ENCODE measurements at regions not wholly inside any gene's neighbourhood (a gene's known extent, or its start where the extent isn't known, plus 50 kb on each side); places are given as distances from the start of the nearest gene placed in this dataset.

GRCh38 chr5:4295663-4296339, 700.2 kb downstream of the IRX1 start:
- no peaks in the 10 kb centered on the region for H3K4me1 Mint-ChIP-seq (ENCODE audit: low read depth in 2 of 2)
- H3K27me3 Mint-ChIP-seq, result peaks cover 0 to 4% of the 10 kb centered on the region in 2 donors
- ATAC-seq, result peak in 1 of 2 donors; percentile 59
- DNase-seq (ENCODE audit: low spot score), result no peak
- no peak overlapping the region for H3K27ac Mint-ChIP-seq
- no peaks in the 10 kb centered on the region for H3K9me3 Mint-ChIP-seq
- H3K4me3 Mint-ChIP-seq, result no peak overlapping the region
- no peaks in the 10 kb centered on the region for H3K36me3 Mint-ChIP-seq

DNA sequence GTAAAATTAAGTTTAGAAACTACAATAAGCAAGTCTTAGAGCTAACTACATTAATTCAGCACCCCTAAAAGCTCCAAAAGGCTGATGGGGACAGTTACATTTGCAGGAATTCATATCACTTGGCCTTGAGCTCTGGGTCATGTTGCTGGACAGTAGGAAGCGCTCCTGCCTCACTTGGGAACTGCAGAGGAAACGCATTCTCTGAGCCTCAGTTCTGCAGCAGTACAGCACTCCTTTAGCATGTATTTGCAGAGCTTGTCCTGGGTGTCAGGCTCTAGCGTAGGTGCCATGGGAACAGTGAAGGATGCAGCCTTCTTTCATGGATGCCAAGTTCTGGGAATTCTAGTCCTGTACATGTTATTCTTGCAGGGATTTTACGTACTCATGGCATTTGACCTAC, 710.4 kb downstream of the IRX1 start:
- Mint-ChIP-seq H3K27me3 (peaks cover 0 to 2% of the 10 kb centered on the region in 2 donors), H3K4me1 (ENCODE audit: low read depth in 2 of 2) (no peaks in the 10 kb centered on the region), H3K4me3 (no peak overlapping the region), H3K36me3 (no peaks in the 10 kb centered on the region), H3K9me3 (peaks cover 5% of the 10 kb centered on the region), H3K27ac (no peak overlapping the region)
- DNase-seq (ENCODE audit: low spot score) (no peak), ATAC-seq (no peak)

DNA sequence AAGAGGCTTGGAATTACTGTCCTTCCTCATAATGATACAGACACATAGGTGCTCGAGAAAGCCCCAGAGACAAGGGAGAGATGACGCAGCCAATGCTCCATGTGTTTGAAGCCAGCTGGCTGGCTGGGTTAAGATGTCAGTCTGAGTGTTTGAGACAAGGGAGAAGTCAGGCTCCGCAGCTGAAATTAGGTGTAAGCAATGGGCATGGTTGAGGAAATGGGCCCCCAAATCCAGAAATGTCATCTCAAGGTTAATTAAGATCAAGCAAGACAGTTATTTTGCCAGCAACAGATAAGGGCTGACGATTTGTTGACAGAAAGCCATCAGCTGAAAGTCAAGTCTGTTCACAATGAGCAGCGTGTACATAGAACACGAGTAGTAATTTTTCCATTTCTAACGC, 713.4 kb downstream of the IRX1 start:
- H3K27ac Mint-ChIP-seq, result no peak overlapping the region
- H3K27me3 Mint-ChIP-seq, result no peaks in the 10 kb centered on the region
- H3K36me3 Mint-ChIP-seq, result peaks cover 9% of the 10 kb centered on the region
- peaks cover 8% of the 10 kb centered on the region for H3K9me3 Mint-ChIP-seq
- ATAC-seq (no peak), DNase-seq (ENCODE audit: low spot score) (no peak)
- H3K4me1 Mint-ChIP-seq (ENCODE audit: low read depth in 2 of 2), result no peaks in the 10 kb centered on the region
- no peak overlapping the region for H3K4me3 Mint-ChIP-seq

DNA sequence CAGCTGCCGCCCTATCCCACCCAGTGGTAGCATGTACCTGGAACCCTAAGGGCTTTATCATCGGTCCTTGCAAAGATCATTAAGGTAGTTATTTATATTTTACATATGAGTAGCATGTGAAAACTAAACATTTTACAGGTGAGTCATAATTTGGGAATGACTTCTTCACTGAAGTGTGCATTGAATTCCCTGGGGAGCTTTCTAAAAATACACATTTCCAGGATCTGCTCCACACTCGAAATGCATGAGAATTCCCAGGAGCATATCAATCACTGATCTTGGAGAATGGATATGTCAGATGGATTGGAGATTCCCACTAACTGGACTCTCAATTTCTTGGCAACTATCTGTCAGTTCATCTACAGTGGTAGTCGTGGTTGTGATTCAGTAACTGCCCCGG, 717.5 kb downstream of the IRX1 start:
- peaks cover 9% of the 10 kb centered on the region for H3K36me3 Mint-ChIP-seq

GRCh38 chr5:4319478-4320128, 724.0 kb downstream of the IRX1 start:
- Mint-ChIP-seq H3K36me3 (peaks cover 4% of the 10 kb centered on the region), H3K27me3 (peaks cover 0 to 2% of the 10 kb centered on the region in 2 donors), H3K4me3 (no peak overlapping the region), H3K27ac (no peak overlapping the region), H3K9me3 (peaks cover 13% of the 10 kb centered on the region), H3K4me1 (ENCODE audit: low read depth in 2 of 2) (no peaks in the 10 kb centered on the region)
- DNase-seq (ENCODE audit: low spot score) (no peak), ATAC-seq (no peak)

More for the DNA sequence above, 717.5 kb downstream of the IRX1 start:
- DNase-seq (ENCODE audit: low spot score) (no peak), ATAC-seq (no peak)
- Mint-ChIP-seq H3K9me3 (peaks cover 7% of the 10 kb centered on the region), H3K4me3 (no peak overlapping the region), H3K27me3 (no peaks in the 10 kb centered on the region), H3K27ac (no peak overlapping the region), H3K4me1 (ENCODE audit: low read depth in 2 of 2) (no peaks in the 10 kb centered on the region)

- Mint-ChIP-seq H3K27me3 (no peaks in the 10 kb centered on the region), H3K4me1 (ENCODE audit: low read depth in 2 of 2) (no peaks in the 10 kb centered on the region), H3K4me3 (no peak overlapping the region), H3K36me3 (peaks cover 5% of the 10 kb centered on the region), H3K27ac (no peak overlapping the region), H3K9me3 (peaks cover 6% of the 10 kb centered on the region)
- no peak for DNase-seq (ENCODE audit: low spot score)
- ATAC-seq, result no peak
Observed at GRCh38 chr5:4330327-4330726, 734.7 kb downstream of the IRX1 start.

DNA sequence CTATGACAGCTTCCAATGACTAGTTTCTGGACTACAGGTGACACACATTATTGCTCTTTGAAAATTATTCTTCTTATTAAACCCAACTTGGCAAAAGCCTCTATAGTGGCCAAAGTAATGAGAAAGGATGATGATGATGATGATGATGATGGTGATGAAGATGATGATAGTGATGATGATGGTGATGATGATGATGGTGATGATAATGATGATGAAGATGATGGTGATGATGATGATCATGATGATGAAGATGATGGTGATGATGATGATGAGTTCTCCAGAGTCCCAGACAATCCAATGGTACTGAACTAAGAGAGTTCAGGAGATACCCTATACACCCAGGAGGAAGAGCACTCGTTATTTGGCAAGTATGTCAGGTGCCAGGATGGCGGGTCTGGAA, 739.4 kb downstream of the IRX1 start:
- no peaks in the 10 kb centered on the region for H3K4me1 Mint-ChIP-seq (ENCODE audit: low read depth in 2 of 2)
- no peak for DNase-seq (ENCODE audit: low spot score)
- no peak overlapping the region for H3K27ac Mint-ChIP-seq
- H3K27me3 Mint-ChIP-seq, result no peaks in the 10 kb centered on the region
- H3K36me3 Mint-ChIP-seq, result no peaks in the 10 kb centered on the region
- no peak for ATAC-seq
- no peak overlapping the region for H3K4me3 Mint-ChIP-seq
- H3K9me3 Mint-ChIP-seq, result peaks cover 3% of the 10 kb centered on the region

- no peak for DNase-seq (ENCODE audit: low spot score)
- H3K27ac Mint-ChIP-seq, result no peak overlapping the region
- no peak overlapping the region for H3K4me3 Mint-ChIP-seq
- no peaks in the 10 kb centered on the region for H3K4me1 Mint-ChIP-seq (ENCODE audit: low read depth in 2 of 2)
- no peaks in the 10 kb centered on the region for H3K36me3 Mint-ChIP-seq
- H3K9me3 Mint-ChIP-seq, result peaks cover 3% of the 10 kb centered on the region
- no peaks in the 10 kb centered on the region for H3K27me3 Mint-ChIP-seq
- no peak for ATAC-seq
Observed at GRCh38 chr5:4337519-4337918, 741.9 kb downstream of the IRX1 start.

GRCh38 chr5:4339949-4340348, 744.3 kb downstream of the IRX1 start:
- no peaks in the 10 kb centered on the region for H3K27me3 Mint-ChIP-seq
- DNase-seq (ENCODE audit: low spot score) (no peak), ATAC-seq (no peak)
- H3K27ac Mint-ChIP-seq, result no peak overlapping the region
- H3K36me3 Mint-ChIP-seq, result no peaks in the 10 kb centered on the region
- H3K4me3 Mint-ChIP-seq, result no peak overlapping the region
- H3K4me1 Mint-ChIP-seq (ENCODE audit: low read depth in 2 of 2), result no peaks in the 10 kb centered on the region
- peaks cover 10% of the 10 kb centered on the region for H3K9me3 Mint-ChIP-seq

DNA sequence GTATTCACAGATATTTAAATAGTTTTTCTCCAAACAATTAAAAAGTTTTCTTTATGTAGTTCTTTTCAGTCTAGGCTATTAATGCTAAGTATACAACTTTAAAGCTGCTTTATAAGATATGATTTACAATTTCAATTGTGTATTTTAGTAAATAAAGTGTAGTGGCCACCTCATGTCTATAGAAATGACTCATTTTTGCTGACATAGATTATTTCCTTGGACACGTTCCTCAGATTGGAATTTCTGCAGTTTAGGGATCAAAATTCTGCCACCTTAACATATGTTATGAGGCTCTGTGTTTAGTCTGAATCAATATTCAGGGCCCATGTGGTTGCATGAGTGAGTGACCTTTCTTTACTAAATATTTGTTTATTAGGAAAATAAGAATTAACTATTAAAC, 750.2 kb downstream of the IRX1 start:
- Mint-ChIP-seq H3K9me3 (peaks cover 12% of the 10 kb centered on the region), H3K27ac (no peak overlapping the region), H3K4me1 (ENCODE audit: low read depth in 2 of 2) (no peaks in the 10 kb centered on the region), H3K36me3 (peaks cover 6% of the 10 kb centered on the region), H3K27me3 (no peaks in the 10 kb centered on the region), H3K4me3 (no peak overlapping the region)
- no peak for ATAC-seq
- no peak for DNase-seq (ENCODE audit: low spot score)

DNA sequence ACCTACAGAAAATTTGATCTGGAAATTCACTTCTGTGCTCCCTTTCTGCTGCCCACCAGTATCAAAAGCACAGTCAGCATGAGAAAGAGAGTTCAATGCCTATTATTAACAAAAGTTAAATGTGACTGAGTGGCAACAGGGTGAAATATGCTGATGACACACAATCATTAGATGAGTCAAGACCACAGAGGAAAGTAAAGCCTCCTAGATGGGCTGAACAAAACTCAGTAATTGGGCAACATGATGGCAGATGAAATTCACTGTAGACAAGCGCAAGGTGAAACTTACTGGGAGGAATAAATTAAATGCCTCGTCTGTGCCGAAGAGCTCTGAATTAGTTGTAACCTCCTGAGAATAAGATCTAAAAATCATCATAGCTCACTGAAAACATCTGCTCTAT, 752.8 kb downstream of the IRX1 start:
- H3K27ac Mint-ChIP-seq, result no peak overlapping the region
- no peaks in the 10 kb centered on the region for H3K4me1 Mint-ChIP-seq (ENCODE audit: low read depth in 2 of 2)
- H3K9me3 Mint-ChIP-seq, result peaks cover 8% of the 10 kb centered on the region
- ATAC-seq, result no peak
- H3K36me3 Mint-ChIP-seq, result peaks cover 6% of the 10 kb centered on the region
- DNase-seq (ENCODE audit: low spot score), result no peak
- no peaks in the 10 kb centered on the region for H3K27me3 Mint-ChIP-seq
- no peak overlapping the region for H3K4me3 Mint-ChIP-seq

GRCh38 chr5:4348919-4349318, 753.3 kb downstream of the IRX1 start:
- Mint-ChIP-seq H3K4me3 (no peak overlapping the region), H3K4me1 (ENCODE audit: low read depth in 2 of 2) (no peaks in the 10 kb centered on the region), H3K36me3 (peaks cover 6% of the 10 kb centered on the region), H3K27ac (no peak overlapping the region), H3K9me3 (peaks cover 5% of the 10 kb centered on the region), H3K27me3 (no peaks in the 10 kb centered on the region)
- DNase-seq (ENCODE audit: low spot score), result no peak
- no peak for ATAC-seq

- Mint-ChIP-seq H3K27ac (no peak overlapping the region), H3K36me3 (peaks cover 6% of the 10 kb centered on the region), H3K9me3 (peaks cover 6% of the 10 kb centered on the region), H3K27me3 (peaks cover 0 to 2% of the 10 kb centered on the region in 2 donors), H3K4me3 (no peak overlapping the region), H3K4me1 (ENCODE audit: low read depth in 2 of 2) (no peaks in the 10 kb centered on the region)
- ATAC-seq (no peak), DNase-seq (ENCODE audit: low spot score) (no peak)
Observed at GRCh38 chr5:4356201-4356600, 760.6 kb downstream of the IRX1 start.

GRCh38 chr5:4359847-4360246, 764.2 kb downstream of the IRX1 start:
- no peak overlapping the region for H3K4me3 Mint-ChIP-seq
- no peaks in the 10 kb centered on the region for H3K4me1 Mint-ChIP-seq (ENCODE audit: low read depth in 2 of 2)
- H3K27me3 Mint-ChIP-seq, result peaks cover 0 to 2% of the 10 kb centered on the region in 2 donors
- DNase-seq (ENCODE audit: low spot score) (no peak), ATAC-seq (no peak)
- H3K27ac Mint-ChIP-seq, result no peak overlapping the region
- peaks cover 14% of the 10 kb centered on the region for H3K9me3 Mint-ChIP-seq
- peaks cover 10% of the 10 kb centered on the region for H3K36me3 Mint-ChIP-seq

- peaks cover 0 to 2% of the 10 kb centered on the region in 2 donors for H3K27me3 Mint-ChIP-seq
- H3K27ac Mint-ChIP-seq, result no peak overlapping the region
- H3K4me3 Mint-ChIP-seq, result no peak overlapping the region
- ATAC-seq, result no peak
- H3K36me3 Mint-ChIP-seq, result peaks cover 10% of the 10 kb centered on the region
- DNase-seq (ENCODE audit: low spot score), result no peak
- H3K9me3 Mint-ChIP-seq, result peaks cover 10% of the 10 kb centered on the region
- no peaks in the 10 kb centered on the region for H3K4me1 Mint-ChIP-seq (ENCODE audit: low read depth in 2 of 2)
Observed at GRCh38 chr5:4361753-4362152, 766.1 kb downstream of the IRX1 start.
